ENCODE measurements at regions not wholly inside any gene's neighbourhood (a gene's known extent, or its start where the extent isn't known, plus 50 kb on each side); places are given as distances from the start of the nearest gene placed in this dataset.
"Not testable (repeated sequence)": the region's sequence is repeated elsewhere in the genome, so short reads cannot be mapped to it uniquely, and the experiment has no call there.

GRCh38 chr2:204160989-204161388 is 224.4 kb downstream of the ICOS start:
- intact Hi-C loops (cut with DNase I; ENCODE audit: low total_unique reads): no loop called here
- H3K27ac ChIP-seq: no peak overlapping the region
- H3K4me1 ChIP-seq: no peaks in the 10 kb centered on the region
- H3K9me3 ChIP-seq: no peaks in the 10 kb centered on the region
- H3K27me3 ChIP-seq: no peaks in the 10 kb centered on the region
- in situ Hi-C loops (cut with MboI; ENCODE audit: low pct_ligation_motif_present in 1 of 4, low pct_unique_long_range_greater_than_20kb in 1 of 4, low sequenced_read_pairs in 3 of 4): no loop called here
- H3K4me3 ChIP-seq: no peak overlapping the region
- no peak for DNase-seq
- H3K36me3 ChIP-seq: no peaks in the 10 kb centered on the region
- TF ChIP-seq EP300 (IDR thresholded peaks at IDR 0.05; ENCODE audit: low read depth): no peak
- TF ChIP-seq POLR2AphosphoS5 (IDR thresholded peaks at IDR 0.05): no peak
- no peak for TF ChIP-seq POLR2A (IDR thresholded peaks at IDR 0.05)
- TF ChIP-seq CTCF (IDR thresholded peaks at IDR 0.05): no peak

- H3K9me3 ChIP-seq: no peaks in the 10 kb centered on the region
- no peaks in the 10 kb centered on the region for H3K4me1 ChIP-seq
- intact Hi-C loops (cut with DNase I; ENCODE audit: low total_unique reads): no loop called here
- no peak for TF ChIP-seq POLR2AphosphoS5 (IDR thresholded peaks at IDR 0.05)
- TF ChIP-seq POLR2A (IDR thresholded peaks at IDR 0.05): no peak
- WGBS, 2 donors (ENCODE audit: low coverage in 1 of 2): 80 to 93% methylated on average over 3 of the region's 3 CpGs
- H3K36me3 ChIP-seq: no peaks in the 10 kb centered on the region
- no peak overlapping the region for H3K4me3 ChIP-seq
- in situ Hi-C loops (cut with MboI; ENCODE audit: low pct_ligation_motif_present in 1 of 4, low pct_unique_long_range_greater_than_20kb in 1 of 4, low sequenced_read_pairs in 3 of 4): no loop called here
- H3K27ac ChIP-seq: no peak overlapping the region
- H3K27me3 ChIP-seq: no peaks in the 10 kb centered on the region
- no peak for DNase-seq
These were observed 225.3 kb downstream of the ICOS start for GRCh38 chr2:204161886-204162285.

GRCh38 chr2:204166961-204167360 is 230.4 kb downstream of the ICOS start:
- no peak overlapping the region for H3K27ac ChIP-seq
- TF ChIP-seq POLR2AphosphoS5 (IDR thresholded peaks at IDR 0.05): no peak
- no peak for TF ChIP-seq POLR2A (IDR thresholded peaks at IDR 0.05)
- no peak for TF ChIP-seq CTCF (IDR thresholded peaks at IDR 0.05)
- no peak for TF ChIP-seq EP300 (IDR thresholded peaks at IDR 0.05; ENCODE audit: low read depth)
- no peaks in the 10 kb centered on the region for H3K36me3 ChIP-seq
- in situ Hi-C loops (cut with MboI; ENCODE audit: low pct_ligation_motif_present in 1 of 4, low pct_unique_long_range_greater_than_20kb in 1 of 4, low sequenced_read_pairs in 3 of 4) (no loop called here), intact Hi-C loops (cut with DNase I; ENCODE audit: low total_unique reads) (no loop called here)
- H3K27me3 ChIP-seq: no peaks in the 10 kb centered on the region
- no peaks in the 10 kb centered on the region for H3K9me3 ChIP-seq
- H3K4me1 ChIP-seq: no peaks in the 10 kb centered on the region
- no peak overlapping the region for H3K4me3 ChIP-seq
- DNase-seq: no peak
- 63 to 84% methylated on average over 3 of the region's 3 CpGs for WGBS, 2 donors (ENCODE audit: low coverage in 1 of 2)

- intact Hi-C loops (cut with DNase I; ENCODE audit: low total_unique reads); H3K27ac ChIP-seq; DNase-seq; H3K4me3 ChIP-seq; H3K4me1 ChIP-seq; in situ Hi-C loops (cut with MboI; ENCODE audit: low pct_ligation_motif_present in 1 of 4, low pct_unique_long_range_greater_than_20kb in 1 of 4, low sequenced_read_pairs in 3 of 4); H3K36me3 ChIP-seq; H3K9me3 ChIP-seq; H3K27me3 ChIP-seq: not testable (repeated sequence)
- WGBS, 2 donors (ENCODE audit: low coverage in 1 of 2): 93 to 94% methylated on average over 2 to 6 of the region's 6 CpGs
These were observed 231.1 kb downstream of the ICOS start for GRCh38 chr2:204167670-204168069.

GRCh38 chr2:204170411-204170810 is 233.8 kb downstream of the ICOS start:
- TF ChIP-seq POLR2A (IDR thresholded peaks at IDR 0.05) (no peak), POLR2AphosphoS5 (IDR thresholded peaks at IDR 0.05) (no peak), CTCF (IDR thresholded peaks at IDR 0.05) (no peak), EP300 (IDR thresholded peaks at IDR 0.05; ENCODE audit: low read depth) (no peak)
- intact Hi-C loops (cut with DNase I; ENCODE audit: low total_unique reads): no loop called here

More at GRCh38 chr2:204170411-204170810, 233.8 kb downstream of the ICOS start:
- WGBS, 2 donors (ENCODE audit: low coverage in 1 of 2): 80 to 97% methylated on average over 1 to 4 of the region's 4 CpGs
- no peaks in the 10 kb centered on the region for H3K4me1 ChIP-seq
- no peak overlapping the region for H3K27ac ChIP-seq
- H3K36me3 ChIP-seq: no peaks in the 10 kb centered on the region
- no peak for DNase-seq
- H3K27me3 ChIP-seq: no peaks in the 10 kb centered on the region
- in situ Hi-C loops (cut with MboI; ENCODE audit: low pct_ligation_motif_present in 1 of 4, low pct_unique_long_range_greater_than_20kb in 1 of 4, low sequenced_read_pairs in 3 of 4): no loop called here
- no peak overlapping the region for H3K4me3 ChIP-seq
- H3K9me3 ChIP-seq: no peaks in the 10 kb centered on the region
